HepG2 (cell line): ENCODE measurements at regions not wholly inside any gene's neighbourhood (a gene's known extent, or its start where the extent isn't known, plus 50 kb on each side); places are given as distances from the start of the nearest gene placed in this dataset.

Experiments
- DBP ChIP-seq: sonication (generic); formaldehyde crosslinking; IDR thresholded peaks from 2 replicates; pipeline ENCODE4 v1.4.0; 2020; ENCODE audit warnings: missing genetic modification reagents; ENCODE audit errors: not compliant biosample characterization
- FOXO4 ChIP-seq: sonication (generic); formaldehyde crosslinking; conservative IDR thresholded peaks from 2 replicates; pipeline ENCODE4 v1.8.1; 2023; ENCODE audit warnings: missing genetic modification reagents
- GATAD2A ChIP-seq: IDR thresholded peaks from 2 replicates; pipeline ENCODE4 v1.6.1; 2016
- NFE2L1 ChIP-seq: sonication (generic); formaldehyde crosslinking; IDR thresholded peaks from 2 replicates; pipeline ENCODE4 v1.4.0; 2020; ENCODE audit warnings: missing genetic modification reagents, mild to moderate bottlenecking, borderline replicate concordance
- PRDM15 ChIP-seq: sonication (generic); formaldehyde crosslinking; IDR thresholded peaks from 2 replicates; pipeline ENCODE4 v1.4.0; 2020; ENCODE audit warnings: missing genetic modification reagents
- ZBTB20 ChIP-seq: sonication (generic); formaldehyde crosslinking; IDR thresholded peaks from 2 replicates; pipeline ENCODE4 v1.8.1; 2023; ENCODE audit warnings: missing genetic modification reagents, low read depth, mild to moderate bottlenecking, borderline replicate concordance
- ZNF12 ChIP-seq: sonication (generic); formaldehyde crosslinking; IDR thresholded peaks from 2 replicates; pipeline ENCODE4 v1.5.0; 2020; ENCODE audit warnings: missing genetic modification reagents
- ZNF33A ChIP-seq: sonication (generic); formaldehyde crosslinking; IDR thresholded peaks from 2 replicates; pipeline ENCODE4 v1.5.1; 2020; ENCODE audit warnings: missing genetic modification reagents, mild to moderate bottlenecking, moderate library complexity, borderline replicate concordance
- ZNF609 ChIP-seq: sonication (generic); formaldehyde crosslinking; IDR thresholded peaks from 2 replicates; pipeline ENCODE4 v1.4.0; 2020; ENCODE audit warnings: mild to moderate bottlenecking, missing genetic modification reagents, borderline replicate concordance

- TF ChIP-seq PRDM15 (CRISPR knock-in tag) (no peak), ZNF609 (no peak), FOXO4 (CRISPR knock-in tag) (no peak), ZNF12 (CRISPR knock-in tag) (no peak), ZBTB20 (CRISPR knock-in tag) (no peak), ZNF33A (CRISPR knock-in tag) (no peak), GATAD2A (no peak), NFE2L1 (CRISPR knock-in tag) (no peak), DBP (CRISPR knock-in tag) (no peak)
Observed at GRCh38 chr2:82508702-82509101, 1950.4 kb downstream of the SUCLG1 start (continued).
